GM21529 (cell line): ENCODE measurements at regions not wholly inside any gene's neighbourhood (a gene's known extent, or its start where the extent isn't known, plus 50 kb on each side); places are given as distances from the start of the nearest gene placed in this dataset.

Source experiments
- ATAC-seq: cut with Tn5 transposase; IDR thresholded peaks from one replicate; pipeline ENCODE4 v1.9.1; 2021; ENCODE audit not compliant: unreplicated experiment

- ATAC-seq, result no peak
Observed at GRCh38 chr20:7308163-7308562, 540.7 kb downstream of the BMP2 start.

- no peak for ATAC-seq
Observed at GRCh38 chr20:7313047-7313446, 545.6 kb downstream of the BMP2 start.

GRCh38 chr20:7323957-7324356 is 556.5 kb downstream of the BMP2 start:
- ATAC-seq, result no peak

GRCh38 chr20:7327810-7328209 is 560.3 kb downstream of the BMP2 start:
- no peak for ATAC-seq

- ATAC-seq, result no peak
Observed at GRCh38 chr20:7330850-7331249, 563.4 kb downstream of the BMP2 start.

- no peak for ATAC-seq
Observed at GRCh38 chr20:7332169-7332568, 564.7 kb downstream of the BMP2 start.

GRCh38 chr20:7333841-7334240 is 566.4 kb downstream of the BMP2 start:
- ATAC-seq, result no peak

- ATAC-seq, result no peak
Observed at GRCh38 chr20:7346026-7346425, 578.5 kb downstream of the BMP2 start.

- ATAC-seq, result no peak
Observed at GRCh38 chr20:7346562-7346961, 579.1 kb downstream of the BMP2 start.

GRCh38 chr20:7347409-7347808 is 579.9 kb downstream of the BMP2 start:
- no peak for ATAC-seq

GRCh38 chr20:7348253-7348652 is 580.8 kb downstream of the BMP2 start:
- no peak for ATAC-seq

GRCh38 chr20:7352165-7352564 is 584.7 kb downstream of the BMP2 start:
- no peak for ATAC-seq

- ATAC-seq, result no peak
Observed at GRCh38 chr20:7355051-7355450, 585.2 kb downstream of the HAO1 start.

GRCh38 chr20:7358670-7359069 is 581.6 kb downstream of the HAO1 start:
- no peak for ATAC-seq

GRCh38 chr20:7359739-7360138 is 580.5 kb downstream of the HAO1 start:
- ATAC-seq, result no peak

GRCh38 chr20:7361321-7361720 is 578.9 kb downstream of the HAO1 start:
- no peak for ATAC-seq

GRCh38 chr20:7361931-7362330 is 578.3 kb downstream of the HAO1 start:
- no peak for ATAC-seq

- no peak for ATAC-seq
Observed at GRCh38 chr20:7362601-7363000, 577.7 kb downstream of the HAO1 start.

GRCh38 chr20:7366189-7366588 is 574.1 kb downstream of the HAO1 start:
- ATAC-seq, result no peak

GRCh38 chr20:7371518-7372163 is 568.6 kb downstream of the HAO1 start:
- no peak for ATAC-seq

- no peak for ATAC-seq
Observed at GRCh38 chr20:7375905-7376304, 564.4 kb downstream of the HAO1 start.

GRCh38 chr20:7378864-7379605 is 561.2 kb downstream of the HAO1 start:
- ATAC-seq, result no peak
